ENCODE measurements at regions not wholly inside any gene's neighbourhood (a gene's known extent, or its start where the extent isn't known, plus 50 kb on each side); places are given as distances from the start of the nearest gene placed in this dataset.
"Not testable (repeated sequence)": the region's sequence is repeated elsewhere in the genome, so short reads cannot be mapped to it uniquely, and the experiment has no call there.

DNA sequence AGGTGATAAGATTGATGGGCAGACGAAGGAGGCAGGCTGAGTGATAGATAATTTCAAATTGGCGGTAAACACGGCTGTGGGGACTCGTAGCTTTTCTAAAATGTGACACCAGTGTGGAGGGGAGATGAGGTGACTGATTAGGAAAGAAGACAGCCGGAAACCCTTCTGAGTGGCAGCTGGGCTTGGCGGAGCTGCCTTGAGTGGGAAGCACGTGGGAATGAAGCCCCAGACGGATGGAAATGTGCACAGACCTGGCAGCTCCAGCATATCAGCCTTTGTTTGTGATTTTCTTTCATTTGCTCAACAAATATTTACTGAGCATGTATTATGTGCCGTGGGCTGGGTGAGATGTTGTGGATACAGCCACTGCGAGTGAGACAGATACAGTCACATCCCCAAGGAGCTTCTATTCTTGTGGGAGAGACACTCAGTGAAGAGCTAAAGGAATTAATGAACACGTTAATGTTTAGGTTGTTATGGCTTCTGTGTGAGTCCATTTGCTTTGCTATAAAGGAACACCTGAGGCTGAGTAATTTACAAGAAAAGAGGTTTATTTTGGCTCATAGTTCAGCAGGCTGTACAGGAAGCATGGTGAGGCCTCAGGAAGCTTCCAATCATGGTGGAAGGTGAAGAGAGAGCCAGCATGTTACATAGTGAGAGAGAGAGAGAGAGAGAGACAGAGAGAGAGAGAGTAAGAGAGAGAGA is 65.5 kb upstream of the LHX5 start:
- H3K4me1 ChIP-seq (ENCODE audit: control insufficient read depth in 3 of 3, insufficient read depth in 3 of 3, low read length in 3 of 3): no peaks in the 10 kb centered on the region
- H3K4me3 ChIP-seq (ENCODE audit: low read length in 3 of 3): no peak overlapping the region
- H3K36me3 ChIP-seq (ENCODE audit: control insufficient read depth in 3 of 3, insufficient read depth in 3 of 3, low read length in 3 of 3): no peaks in the 10 kb centered on the region
- peaks cover 10 to 24% (median 16%) of the 10 kb centered on the region in 3 donors for H3K27me3 ChIP-seq (ENCODE audit: control insufficient read depth in 3 of 3, insufficient read depth in 3 of 3, low read length in 3 of 3)
- H3K27ac ChIP-seq (ENCODE audit: low read depth, low read length): no peak overlapping the region
- no peak overlapping the region for H3K9ac ChIP-seq (ENCODE audit: low read depth in 1 of 3, low read length in 3 of 3)
- H3K9me3 ChIP-seq (ENCODE audit: control insufficient read depth in 3 of 3, low read length in 3 of 3): peaks cover 0 to 2% (median 0%) of the 10 kb centered on the region in 3 donors

DNA sequence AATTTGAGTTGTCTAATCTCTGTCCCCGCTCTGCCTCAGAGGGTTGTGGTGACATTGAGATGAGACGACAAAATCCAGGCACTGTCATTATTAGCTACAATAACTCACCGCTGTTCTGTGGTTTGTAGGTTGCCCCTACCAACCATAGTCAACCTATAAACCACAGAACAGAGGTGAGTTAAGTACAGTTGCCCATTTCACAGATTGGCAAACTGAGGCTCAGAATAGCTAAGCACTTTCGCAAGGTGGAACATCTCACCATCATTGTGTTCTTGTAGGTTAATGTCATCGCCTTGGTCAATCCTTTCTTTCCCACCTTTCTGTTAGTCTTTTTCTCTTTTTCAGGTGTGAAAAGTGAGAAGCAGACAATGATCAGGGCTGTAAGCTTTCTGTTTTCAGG is 63.4 kb upstream of the LHX5 start:
- H3K4me1 ChIP-seq (ENCODE audit: control insufficient read depth in 3 of 3, insufficient read depth in 3 of 3, low read length in 3 of 3): no peaks in the 10 kb centered on the region
- no peak overlapping the region for H3K4me3 ChIP-seq (ENCODE audit: low read length in 3 of 3)
- H3K36me3 ChIP-seq (ENCODE audit: control insufficient read depth in 3 of 3, insufficient read depth in 3 of 3, low read length in 3 of 3): no peaks in the 10 kb centered on the region
- H3K27ac ChIP-seq (ENCODE audit: low read depth, low read length): no peak overlapping the region
- peaks cover 0 to 2% (median 0%) of the 10 kb centered on the region in 3 donors for H3K9me3 ChIP-seq (ENCODE audit: control insufficient read depth in 3 of 3, low read length in 3 of 3)
- H3K27me3 ChIP-seq (ENCODE audit: control insufficient read depth in 3 of 3, insufficient read depth in 3 of 3, low read length in 3 of 3): peaks cover 10 to 28% (median 12%) of the 10 kb centered on the region in 3 donors
- H3K9ac ChIP-seq (ENCODE audit: low read depth in 1 of 3, low read length in 3 of 3): no peak overlapping the region

DNA sequence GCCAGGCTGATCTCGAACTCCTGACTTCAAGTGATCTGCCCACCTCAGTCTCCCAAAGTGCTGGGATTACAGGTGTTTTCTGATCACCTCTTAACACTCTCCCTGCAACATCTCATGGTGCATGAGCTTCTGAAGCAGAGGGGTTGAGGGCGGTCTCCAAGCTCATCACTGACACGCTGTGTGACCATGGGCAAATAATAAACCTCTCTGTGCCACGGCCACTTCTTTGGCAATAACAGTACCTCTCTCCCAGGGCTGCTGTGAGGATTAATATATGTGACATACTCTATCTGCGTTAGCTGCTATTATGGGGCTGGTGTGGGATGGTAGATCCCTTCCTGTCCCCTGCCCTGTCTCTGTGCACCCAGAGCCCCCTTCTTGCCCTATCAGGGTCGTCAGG is 62.9 kb upstream of the LHX5 start:
- no peak overlapping the region for H3K9ac ChIP-seq (ENCODE audit: low read depth in 1 of 3, low read length in 3 of 3)
- peaks cover 10 to 25% (median 12%) of the 10 kb centered on the region in 3 donors for H3K27me3 ChIP-seq (ENCODE audit: control insufficient read depth in 3 of 3, insufficient read depth in 3 of 3, low read length in 3 of 3)
- H3K4me3 ChIP-seq (ENCODE audit: low read length in 3 of 3): no peak overlapping the region
- H3K9me3 ChIP-seq (ENCODE audit: control insufficient read depth in 3 of 3, low read length in 3 of 3): peaks cover 0 to 2% (median 0%) of the 10 kb centered on the region in 3 donors
- H3K27ac ChIP-seq (ENCODE audit: low read depth, low read length): no peak overlapping the region
- H3K36me3 ChIP-seq (ENCODE audit: control insufficient read depth in 3 of 3, insufficient read depth in 3 of 3, low read length in 3 of 3): no peaks in the 10 kb centered on the region
- H3K4me1 ChIP-seq (ENCODE audit: control insufficient read depth in 3 of 3, insufficient read depth in 3 of 3, low read length in 3 of 3): no peaks in the 10 kb centered on the region

DNA sequence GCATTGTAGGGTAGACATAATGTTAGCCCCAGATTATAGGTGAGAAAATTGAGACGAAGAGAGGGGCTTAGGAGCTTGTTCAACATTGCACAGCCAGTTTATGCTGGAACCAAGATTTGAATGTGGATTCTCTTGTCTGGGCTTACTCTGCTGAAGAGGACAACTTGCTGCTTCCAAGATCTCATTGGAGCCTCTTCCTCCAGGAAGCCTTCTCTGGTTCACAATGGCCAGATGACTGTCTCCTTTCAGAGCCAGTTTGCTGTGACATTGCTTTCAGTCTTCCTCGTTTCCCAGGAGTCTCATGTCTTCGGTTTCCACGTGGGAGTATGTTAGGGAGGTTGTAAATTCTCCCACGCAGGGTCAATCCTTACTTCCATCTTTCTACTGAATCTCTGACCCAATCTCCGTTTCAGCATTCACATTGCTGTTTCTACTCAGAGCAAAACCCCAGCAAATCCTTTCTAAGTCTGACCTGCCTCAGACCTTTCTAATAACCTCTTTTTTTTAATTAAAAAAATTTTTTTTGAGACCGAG is 62.2 kb upstream of the LHX5 start:
- no peak overlapping the region for H3K9ac ChIP-seq (ENCODE audit: low read depth in 1 of 3, low read length in 3 of 3)
- H3K4me1 ChIP-seq (ENCODE audit: control insufficient read depth in 3 of 3, insufficient read depth in 3 of 3, low read length in 3 of 3): no peaks in the 10 kb centered on the region
- H3K27ac ChIP-seq (ENCODE audit: low read depth, low read length): no peak overlapping the region
- H3K36me3 ChIP-seq (ENCODE audit: control insufficient read depth in 3 of 3, insufficient read depth in 3 of 3, low read length in 3 of 3): no peaks in the 10 kb centered on the region
- H3K9me3 ChIP-seq (ENCODE audit: control insufficient read depth in 3 of 3, low read length in 3 of 3): peaks cover 0 to 2% (median 0%) of the 10 kb centered on the region in 3 donors
- peaks cover 10 to 28% (median 19%) of the 10 kb centered on the region in 3 donors for H3K27me3 ChIP-seq (ENCODE audit: control insufficient read depth in 3 of 3, insufficient read depth in 3 of 3, low read length in 3 of 3)
- H3K4me3 ChIP-seq (ENCODE audit: low read length in 3 of 3): no peak overlapping the region

DNA sequence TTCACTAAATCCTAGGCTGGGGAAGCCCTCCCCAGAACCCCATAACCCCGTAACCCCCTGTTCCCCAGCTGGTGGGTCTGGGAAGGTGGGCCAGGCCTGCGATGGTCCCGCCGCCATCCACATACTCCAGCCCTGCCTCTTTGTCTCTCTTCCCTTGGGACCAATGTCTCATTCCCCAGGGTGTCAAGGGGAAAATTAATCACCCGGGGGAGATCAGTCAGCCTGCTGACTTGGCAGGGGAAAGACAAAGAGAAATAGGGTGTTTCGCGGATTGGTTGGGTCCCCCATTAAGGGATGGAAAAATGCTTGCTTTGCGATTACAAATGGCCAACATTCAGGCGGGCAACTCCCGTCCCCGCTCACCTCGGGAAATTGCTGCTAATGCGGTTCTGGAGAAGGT is 60.6 kb upstream of the LHX5 start:
- H3K27me3 ChIP-seq (ENCODE audit: control insufficient read depth in 3 of 3, insufficient read depth in 3 of 3, low read length in 3 of 3): peaks cover 21 to 39% (median 34%) of the 10 kb centered on the region in 3 donors
- no peak overlapping the region for H3K9ac ChIP-seq (ENCODE audit: low read depth in 1 of 3, low read length in 3 of 3)
- H3K4me1 ChIP-seq (ENCODE audit: control insufficient read depth in 3 of 3, insufficient read depth in 3 of 3, low read length in 3 of 3): no peaks in the 10 kb centered on the region
- H3K9me3 ChIP-seq (ENCODE audit: control insufficient read depth in 3 of 3, low read length in 3 of 3): peaks cover 0 to 2% (median 0%) of the 10 kb centered on the region in 3 donors
- H3K4me3 ChIP-seq (ENCODE audit: low read length in 3 of 3): no peak overlapping the region
- H3K36me3 ChIP-seq (ENCODE audit: control insufficient read depth in 3 of 3, insufficient read depth in 3 of 3, low read length in 3 of 3): no peaks in the 10 kb centered on the region
- no peak overlapping the region for H3K27ac ChIP-seq (ENCODE audit: low read depth, low read length)

DNA sequence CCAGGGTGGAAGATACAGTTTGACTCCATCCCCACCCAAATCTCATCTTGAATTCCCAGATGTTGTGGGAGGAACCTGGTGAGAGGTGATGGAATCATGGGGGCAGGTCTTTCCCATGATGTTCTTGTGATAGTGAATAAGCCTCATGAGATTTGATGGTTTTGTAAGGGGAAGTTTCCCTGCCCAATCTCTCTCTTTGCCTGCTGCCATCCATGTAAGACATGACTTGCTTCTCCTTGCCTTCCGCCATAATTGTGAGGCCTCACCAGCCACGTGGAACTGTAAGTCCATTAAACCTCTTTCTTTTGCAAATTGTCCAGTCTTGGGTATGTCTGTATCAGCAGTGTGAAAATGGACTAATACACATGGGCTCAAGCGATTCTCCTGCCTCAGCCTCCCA is 59.4 kb upstream of the LHX5 start:
- H3K36me3 ChIP-seq (ENCODE audit: control insufficient read depth in 3 of 3, insufficient read depth in 3 of 3, low read length in 3 of 3); H3K27ac ChIP-seq (ENCODE audit: low read depth, low read length); H3K9ac ChIP-seq (ENCODE audit: low read depth in 1 of 3, low read length in 3 of 3); H3K4me3 ChIP-seq (ENCODE audit: low read length in 3 of 3); H3K4me1 ChIP-seq (ENCODE audit: control insufficient read depth in 3 of 3, insufficient read depth in 3 of 3, low read length in 3 of 3); H3K9me3 ChIP-seq (ENCODE audit: control insufficient read depth in 3 of 3, low read length in 3 of 3): not testable (repeated sequence)
- H3K27me3 ChIP-seq (ENCODE audit: control insufficient read depth in 3 of 3, insufficient read depth in 3 of 3, low read length in 3 of 3): peaks cover 25 to 38% (median 38%) of the 10 kb centered on the region in 3 donors

DNA sequence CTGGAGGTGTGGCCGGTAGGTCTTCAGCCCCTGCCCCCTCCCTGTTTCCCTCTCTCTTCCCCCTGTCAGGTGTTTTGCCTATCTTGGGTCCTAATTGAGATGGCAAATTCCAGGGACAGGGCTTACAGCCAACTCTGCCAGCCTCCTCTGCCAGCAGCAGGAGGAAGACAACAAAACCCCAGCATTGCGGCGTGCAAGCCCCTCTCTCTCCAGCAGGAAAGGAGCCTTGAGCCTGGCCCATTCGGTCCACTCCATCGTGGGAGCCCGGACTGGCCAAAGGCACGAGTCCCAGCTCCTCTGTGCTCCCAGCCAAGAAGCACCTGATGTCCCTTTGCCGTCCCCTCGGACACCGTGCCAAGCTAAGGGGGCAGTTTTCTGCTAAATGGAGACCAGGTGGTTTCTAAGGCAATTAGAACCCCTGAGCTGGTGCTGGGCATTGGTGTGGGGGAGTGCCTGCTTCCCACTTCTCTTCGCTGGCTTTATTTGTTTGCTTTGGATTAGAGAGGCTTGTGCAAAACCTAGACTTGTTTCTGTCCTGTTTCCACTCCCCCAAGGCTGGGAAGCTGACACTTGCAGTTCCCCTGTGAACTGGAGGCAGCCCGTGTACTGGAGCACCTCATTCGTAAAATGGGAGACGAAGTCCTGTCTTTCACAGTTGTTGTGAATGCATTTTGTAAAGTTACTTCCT is 57.1 kb upstream of the LHX5 start:
- Histone ChIP-seq H3K27me3 (ENCODE audit: control insufficient read depth in 3 of 3, insufficient read depth in 3 of 3, low read length in 3 of 3) (peaks cover 23 to 44% (median 40%) of the 10 kb centered on the region in 3 donors), H3K4me1 (ENCODE audit: control insufficient read depth in 3 of 3, insufficient read depth in 3 of 3, low read length in 3 of 3) (no peaks in the 10 kb centered on the region), H3K9ac (ENCODE audit: low read depth in 1 of 3, low read length in 3 of 3) (no peak overlapping the region), H3K36me3 (ENCODE audit: control insufficient read depth in 3 of 3, insufficient read depth in 3 of 3, low read length in 3 of 3) (no peaks in the 10 kb centered on the region), H3K9me3 (ENCODE audit: control insufficient read depth in 3 of 3, low read length in 3 of 3) (no peaks in the 10 kb centered on the region), H3K4me3 (ENCODE audit: low read length in 3 of 3) (no peak overlapping the region), H3K27ac (ENCODE audit: low read depth, low read length) (no peak overlapping the region)

DNA sequence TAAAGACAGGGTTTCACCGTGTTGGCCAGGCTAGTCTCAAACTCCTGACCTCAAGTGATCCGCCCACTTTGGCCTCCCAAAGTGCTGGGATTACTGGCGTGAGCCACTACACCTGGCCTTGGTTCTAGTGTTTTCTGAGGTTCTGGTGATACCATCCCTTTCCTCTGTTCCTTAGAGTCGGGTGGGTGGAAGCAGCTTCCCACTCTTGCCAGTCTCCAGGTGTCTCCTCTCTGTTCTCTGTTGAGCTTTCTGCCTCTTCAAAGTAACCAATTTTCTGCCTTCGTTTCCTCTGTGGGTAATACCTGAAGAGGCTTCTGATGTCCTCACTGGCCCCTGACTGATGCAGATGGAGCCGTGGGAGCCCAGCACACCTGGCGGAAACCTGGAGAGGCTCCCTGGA is 53.4 kb upstream of the LHX5 start:
- no peak overlapping the region for H3K4me3 ChIP-seq (ENCODE audit: low read length in 3 of 3)
- no peaks in the 10 kb centered on the region for H3K36me3 ChIP-seq (ENCODE audit: control insufficient read depth in 3 of 3, insufficient read depth in 3 of 3, low read length in 3 of 3)
- no peaks in the 10 kb centered on the region for H3K4me1 ChIP-seq (ENCODE audit: control insufficient read depth in 3 of 3, insufficient read depth in 3 of 3, low read length in 3 of 3)
- H3K9ac ChIP-seq (ENCODE audit: low read depth in 1 of 3, low read length in 3 of 3): no peak overlapping the region
- H3K27me3 ChIP-seq (ENCODE audit: control insufficient read depth in 3 of 3, insufficient read depth in 3 of 3, low read length in 3 of 3): peaks cover 35 to 53% (median 51%) of the 10 kb centered on the region in 3 donors
- H3K27ac ChIP-seq (ENCODE audit: low read depth, low read length): no peak overlapping the region
- H3K9me3 ChIP-seq (ENCODE audit: control insufficient read depth in 3 of 3, low read length in 3 of 3): no peaks in the 10 kb centered on the region

DNA sequence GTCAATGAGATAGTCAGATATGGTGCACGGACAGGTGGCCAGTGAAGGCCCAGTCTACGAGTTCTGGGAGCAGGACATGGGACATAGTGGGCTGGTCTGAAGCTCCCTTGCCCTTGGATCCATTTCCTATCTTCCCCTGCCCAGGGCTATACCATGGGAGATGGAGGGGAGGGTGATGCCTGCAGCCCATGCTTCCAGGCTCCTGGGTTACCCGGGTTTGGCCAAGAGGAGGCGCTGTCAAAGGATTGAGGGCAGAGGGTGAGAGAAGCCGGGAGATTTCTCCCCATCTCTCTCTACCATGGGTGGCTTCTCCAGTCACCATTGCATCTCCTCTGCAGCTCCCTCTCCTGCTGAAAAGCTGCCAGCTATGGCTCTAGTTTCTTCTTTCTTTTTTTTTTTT is 52.8 kb upstream of the LHX5 start:
- H3K9ac ChIP-seq (ENCODE audit: low read depth in 1 of 3, low read length in 3 of 3): no peak overlapping the region
- no peak overlapping the region for H3K27ac ChIP-seq (ENCODE audit: low read depth, low read length)
- no peaks in the 10 kb centered on the region for H3K36me3 ChIP-seq (ENCODE audit: control insufficient read depth in 3 of 3, insufficient read depth in 3 of 3, low read length in 3 of 3)
- H3K27me3 ChIP-seq (ENCODE audit: control insufficient read depth in 3 of 3, insufficient read depth in 3 of 3, low read length in 3 of 3): peaks cover 37 to 56% (median 51%) of the 10 kb centered on the region in 3 donors
- no peaks in the 10 kb centered on the region for H3K9me3 ChIP-seq (ENCODE audit: control insufficient read depth in 3 of 3, low read length in 3 of 3)
- H3K4me1 ChIP-seq (ENCODE audit: control insufficient read depth in 3 of 3, insufficient read depth in 3 of 3, low read length in 3 of 3): no peaks in the 10 kb centered on the region
- no peak overlapping the region for H3K4me3 ChIP-seq (ENCODE audit: low read length in 3 of 3)

DNA sequence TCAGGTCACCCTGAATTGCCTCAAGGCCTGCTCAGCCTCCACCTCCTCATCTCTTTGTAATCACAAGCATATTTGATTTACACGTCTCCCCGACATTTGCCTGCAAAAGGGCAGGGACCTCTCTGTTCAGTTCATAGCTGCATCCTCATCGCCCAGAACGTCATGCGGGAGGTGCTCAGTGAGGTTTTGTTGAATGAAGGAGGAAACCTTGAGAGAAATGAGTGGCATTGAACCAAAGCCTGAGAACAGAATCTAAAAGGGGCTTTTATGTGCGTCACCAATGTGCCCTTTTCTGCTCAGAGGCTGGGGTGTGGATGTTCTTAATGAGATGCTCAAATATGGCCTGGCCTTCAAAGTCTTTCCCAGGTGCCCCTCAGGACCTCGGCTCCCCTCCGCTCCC is 50.0 kb upstream of the LHX5 start:
- Histone ChIP-seq H3K27me3 (ENCODE audit: control insufficient read depth in 3 of 3, insufficient read depth in 3 of 3, low read length in 3 of 3) (peaks cover 46 to 64% (median 49%) of the 10 kb centered on the region in 3 donors), H3K4me3 (ENCODE audit: low read length in 3 of 3) (no peak overlapping the region), H3K9ac (ENCODE audit: low read depth in 1 of 3, low read length in 3 of 3) (no peak overlapping the region), H3K36me3 (ENCODE audit: control insufficient read depth in 3 of 3, insufficient read depth in 3 of 3, low read length in 3 of 3) (no peaks in the 10 kb centered on the region), H3K27ac (ENCODE audit: low read depth, low read length) (no peak overlapping the region), H3K4me1 (ENCODE audit: control insufficient read depth in 3 of 3, insufficient read depth in 3 of 3, low read length in 3 of 3) (no peaks in the 10 kb centered on the region), H3K9me3 (ENCODE audit: control insufficient read depth in 3 of 3, low read length in 3 of 3) (peaks cover 2 to 5% (median 4%) of the 10 kb centered on the region in 3 donors)

Measured in skeletal muscle tissue (tissue), 3 donors.